ENCODE measurements at regions not wholly inside any gene's neighbourhood (a gene's known extent, or its start where the extent isn't known, plus 50 kb on each side); places are given as distances from the start of the nearest gene placed in this dataset.

GRCh38 chr16:65950211-65950610, 416.3 kb upstream of the CDH5 start:
- TF ChIP-seq CTCF (IDR thresholded peaks at IDR 0.05) (no peak), EZH2 (IDR thresholded peaks at IDR 0.05; ENCODE audit: borderline replicate concordance, insufficient read depth, low read depth, low read length, poor library complexity, severe bottlenecking) (no peak)
